ENCODE measurements at regions not wholly inside any gene's neighbourhood (a gene's known extent, or its start where the extent isn't known, plus 50 kb on each side); places are given as distances from the start of the nearest gene placed in this dataset.

GRCh38 chr18:55695091-55695490 is 107.1 kb upstream of the TCF4 start:
- H3K9me3 ChIP-seq (ENCODE audit: insufficient read depth in 2 of 2, low read depth in 1 of 2, low read length in 1 of 2) = no peaks in the 10 kb centered on the region
- no peak overlapping the region for H2BK15ac ChIP-seq (ENCODE audit: low read length)
- FAIRE-seq (no peak), DNase-seq (ENCODE audit: low read depth in 1 of 2, low spot score in 2 of 2) (no peak)
- no peaks in the 10 kb centered on the region for H3K79me2 ChIP-seq (ENCODE audit: control insufficient read depth in 1 of 2, insufficient read depth in 2 of 2, low read length in 2 of 2)
- H3K79me1 ChIP-seq (ENCODE audit: low read depth, low read length) = no peaks in the 10 kb centered on the region
- H4K91ac ChIP-seq (replicated peaks; ENCODE audit: insufficient read length, low read length) = no peak overlapping the region
- no peaks in the 10 kb centered on the region for H3K4me1 ChIP-seq (replicated peaks in 1 of 4; ENCODE audit: control insufficient read depth in 3 of 4, insufficient read depth in 4 of 4, low read length in 3 of 4)
- H3K36me3 ChIP-seq (ENCODE audit: control insufficient read depth in 2 of 4, insufficient read depth in 4 of 4, low read length in 3 of 4) = no peaks in the 10 kb centered on the region
- no peak overlapping the region for H3K14ac ChIP-seq (ENCODE audit: insufficient read length)
- H2BK120ac ChIP-seq (replicated peaks; ENCODE audit: low read depth, low read length) = no peak overlapping the region
- H3K18ac ChIP-seq (ENCODE audit: extremely low read depth, low read length) = no peak overlapping the region
- no peak overlapping the region for H4K5ac ChIP-seq (ENCODE audit: insufficient read length, low read depth, low read length)
- no peak overlapping the region for H2AFZ ChIP-seq (ENCODE audit: low read length)
- ChIA-PET POLR2A (ENCODE audit: partially characterized antibody) (no interaction called here), CTCF (ENCODE audit: partially characterized antibody) (no interaction called here)
- no peak overlapping the region for H3K9ac ChIP-seq (replicated peaks in 1 of 4; ENCODE audit: extremely low read depth in 1 of 4, low read depth in 3 of 4, low read length in 3 of 4)
- no peaks in the 10 kb centered on the region for H4K20me1 ChIP-seq (replicated peaks in 1 of 2; ENCODE audit: control insufficient read depth in 1 of 2, insufficient read depth in 2 of 2, low read length in 2 of 2)
- no peak overlapping the region for H3K4ac ChIP-seq (replicated peaks; ENCODE audit: insufficient read length, low read depth, low read length)
- peaks cover 0 to 2% (median 0%) of the 10 kb centered on the region in 4 experiments; a peak in 1 of 7 replicates for H3K27me3 ChIP-seq (replicated peaks in 1 of 4; ENCODE audit: control insufficient read depth in 3 of 4, extremely low read depth in 1 of 4, insufficient read depth in 3 of 4, low read length in 3 of 4)
- H3K27ac ChIP-seq (ENCODE audit: low read depth, low read length) = no peak overlapping the region
- no peak overlapping the region for H2BK20ac ChIP-seq (ENCODE audit: low read length)
- no peak overlapping the region for H2AK5ac ChIP-seq (ENCODE audit: low read depth, low read length)
- no peak overlapping the region for H3K56ac ChIP-seq (replicated peaks; ENCODE audit: insufficient read length, low read depth, low read length)
- H2BK5ac ChIP-seq (ENCODE audit: low read depth, low read length) = no peak overlapping the region
- no peaks in the 10 kb centered on the region for H3K23me2 ChIP-seq (ENCODE audit: low read depth, low read length)
- H3K23ac ChIP-seq (ENCODE audit: insufficient read length) = no peak overlapping the region
- H2BK12ac ChIP-seq (ENCODE audit: low read depth, low read length) = no peak overlapping the region
- no peak overlapping the region for H3K4me2 ChIP-seq (ENCODE audit: insufficient read depth in 1 of 2, low read depth in 2 of 2, low read length in 2 of 2)
- no peak overlapping the region for H3K4me3 ChIP-seq (ENCODE audit: extremely low read depth in 1 of 4, insufficient read depth in 2 of 4, low read depth in 3 of 4, low read length in 4 of 4)
- H4K8ac ChIP-seq (ENCODE audit: extremely low read depth, insufficient read depth, low read length) = no peak overlapping the region
- TF ChIP-seq E2F6 (IDR thresholded peaks at IDR 0.05) (no peak), TAF7 (optimal IDR thresholded peaks at IDR 0.05; ENCODE audit: borderline replicate concordance, low read depth, low read length) (no peak), RNF2 (IDR thresholded peaks at IDR 0.05; ENCODE audit: borderline replicate concordance, low read depth, low read length, missing control alignments, poor library complexity, severe bottlenecking) (no peak)

All from H1 (cell line).